GM23248 (cell line): ENCODE measurements at regions not wholly inside any gene's neighbourhood (a gene's known extent, or its start where the extent isn't known, plus 50 kb on each side); places are given as distances from the start of the nearest gene placed in this dataset.

ENCODE experiments used
- EZH2 ChIP-seq: fragments of 200-600 bp; sonication (generic); IDR thresholded peaks from 2 replicates; pipeline ENCODE4 v1.6.1; 2018; ENCODE audit warnings: antibody characterized with exemption, mild to moderate bottlenecking; ENCODE audit not compliant: insufficient read depth, poor library complexity, severe bottlenecking
- EZH2phosphoT487 ChIP-seq: fragments of 200-600 bp; sonication (generic); IDR thresholded peaks from 2 replicates; pipeline ENCODE4 v1.6.1; 2018; ENCODE audit warnings: antibody characterized with exemption, moderate library complexity, mild to moderate bottlenecking, low read depth; ENCODE audit not compliant: insufficient read depth

DNA sequence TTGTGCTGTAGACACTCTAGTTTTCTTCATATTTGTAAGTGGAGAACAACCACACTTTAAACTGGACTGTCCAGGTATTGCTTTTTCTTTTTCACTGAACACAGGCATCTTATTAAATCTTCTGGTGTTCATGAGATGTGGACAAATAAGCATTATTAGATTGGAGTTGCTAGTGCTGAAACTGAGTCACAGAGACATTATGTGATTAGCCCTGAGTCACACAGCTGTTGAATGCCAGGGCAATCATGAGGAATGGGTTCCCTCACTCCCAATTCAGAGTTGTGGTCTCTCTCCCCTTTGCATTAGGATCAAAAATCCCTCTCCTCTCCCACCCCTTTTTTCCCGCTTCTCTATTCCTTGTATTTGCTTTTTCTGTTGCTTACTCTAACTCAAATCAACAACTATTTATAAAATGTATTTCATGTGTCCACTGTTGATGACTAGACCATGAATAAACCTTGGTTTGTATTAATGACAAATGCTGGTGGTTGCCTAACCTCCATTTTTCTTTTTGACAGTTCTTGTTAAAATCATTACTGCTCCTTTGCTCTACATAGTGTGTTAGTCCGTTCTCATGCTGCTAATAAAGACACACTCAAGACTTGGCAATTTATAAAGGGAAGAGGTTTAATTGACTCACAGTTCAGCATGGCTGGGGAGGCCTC, 738.2 kb downstream of the BRINP1 start:
- no peak for TF ChIP-seq EZH2
- TF ChIP-seq EZH2phosphoT487, result no peak
